Inferior parietal cortex (tissue), 1 donor: ENCODE measurements at regions not wholly inside any gene's neighbourhood (a gene's known extent, or its start where the extent isn't known, plus 50 kb on each side); places are given as distances from the start of the nearest gene placed in this dataset.

ENCODE experiments used
- DNase-seq: peaks from one replicate; pipeline ENCODE4 v3.0.0-alpha.2; 2016; ENCODE audit errors: extremely low spot score

DNA sequence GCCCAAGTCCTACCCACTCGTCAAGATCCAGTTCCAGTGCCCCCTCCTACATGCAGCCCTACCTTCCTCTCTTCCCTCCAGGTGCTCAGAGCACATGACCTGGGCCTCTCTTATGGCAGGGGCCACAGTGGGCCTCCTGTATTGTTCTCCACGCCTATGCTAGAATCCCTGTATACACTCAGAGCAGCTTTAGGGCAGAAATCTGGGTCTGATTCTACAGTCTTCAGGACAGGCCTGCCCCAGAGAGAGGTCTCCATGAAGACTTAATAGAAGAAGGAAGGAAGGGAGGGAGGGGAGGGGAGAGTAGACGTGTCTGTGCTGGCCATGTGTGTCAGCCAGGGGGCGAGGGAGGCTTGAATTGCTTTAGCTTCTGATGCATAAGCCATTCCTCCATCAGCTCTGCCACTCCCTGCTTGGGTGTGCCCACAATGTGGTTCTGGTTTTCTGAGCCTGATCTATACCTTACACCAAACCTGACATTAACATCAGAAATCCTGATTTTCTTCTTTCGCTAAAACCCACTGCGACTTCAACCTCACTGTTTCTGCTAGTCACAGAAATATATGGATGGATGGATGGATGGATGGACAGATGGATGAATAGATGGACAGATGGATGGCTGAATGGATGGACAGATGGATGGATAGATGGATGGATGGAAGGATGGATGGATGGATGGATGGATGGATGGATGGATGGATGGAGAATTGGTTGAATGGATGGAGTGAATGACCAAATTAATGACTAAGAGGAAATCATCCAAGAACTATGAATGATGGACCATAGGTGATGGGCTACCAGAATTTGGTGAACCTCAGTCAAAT, 56.6 kb upstream of the PRDM11 start:
- no peak for DNase-seq

DNA sequence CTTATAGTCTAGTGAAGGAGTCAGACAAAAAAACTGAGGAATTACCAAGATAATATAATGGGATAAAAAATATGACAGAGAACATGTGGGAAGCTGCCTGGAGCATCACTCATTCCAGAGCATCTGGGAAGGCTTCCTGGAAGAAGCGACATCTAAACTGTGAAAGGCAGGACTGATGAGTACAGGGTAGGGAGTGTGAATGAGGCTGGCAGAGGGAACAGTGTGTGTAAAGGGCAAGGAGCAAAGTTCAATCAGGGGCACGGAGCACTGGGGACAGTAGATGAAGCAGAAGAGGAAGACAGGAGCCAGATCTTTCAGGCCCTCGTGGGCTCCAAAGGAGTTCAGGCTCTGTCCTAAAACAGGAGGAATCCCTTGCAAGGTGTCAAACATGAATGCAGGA, 55.8 kb upstream of the PRDM11 start:
- DNase-seq: no peak

DNA sequence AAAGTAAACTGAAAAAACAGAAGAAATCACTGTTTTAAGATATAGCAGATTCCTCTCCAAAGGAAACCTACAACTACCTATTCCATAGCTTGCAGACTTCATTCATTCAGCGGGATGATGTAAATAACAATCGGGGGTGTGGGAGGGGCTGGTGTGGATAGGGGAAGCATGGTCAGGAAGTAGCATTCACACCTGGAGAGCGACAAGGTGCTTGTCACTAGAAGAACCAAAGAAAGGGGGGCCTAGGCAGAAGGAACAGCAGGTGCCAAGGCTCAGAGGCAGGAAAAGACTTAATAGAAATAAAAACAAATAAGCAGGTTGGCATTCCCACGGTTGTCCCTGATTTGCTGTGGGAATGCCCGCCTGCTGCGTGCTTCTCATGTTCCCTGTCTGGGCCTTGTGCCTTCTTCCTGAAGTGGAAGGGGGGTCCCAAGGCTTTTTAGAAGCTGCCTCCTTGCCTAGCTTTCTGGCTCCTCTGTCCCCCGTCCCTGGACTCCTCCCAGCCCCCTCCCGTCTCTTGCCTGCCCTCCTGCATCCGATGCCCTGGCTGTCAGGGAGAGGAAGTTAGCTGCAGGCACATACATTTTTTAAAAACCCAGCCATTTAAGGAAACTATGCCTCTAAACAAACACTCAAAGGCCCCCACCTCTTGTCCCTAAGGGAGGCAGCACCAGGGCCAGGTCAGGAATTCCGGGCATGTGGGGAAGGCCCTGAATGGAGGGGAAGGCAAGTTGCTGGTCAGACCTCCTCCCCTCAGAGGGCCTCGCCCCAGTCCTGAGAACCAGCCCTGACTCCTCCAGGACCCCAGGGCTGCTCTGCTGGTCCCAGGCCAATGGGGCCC, 54.7 kb upstream of the PRDM11 start:
- DNase-seq: no peak

- DNase-seq: no peak
Observed at GRCh38 chr11:45092404-45092785, 54.0 kb upstream of the PRDM11 start.

- no peak for DNase-seq
Observed at GRCh38 chr11:45092901-45093760, 53.3 kb upstream of the PRDM11 start.

GRCh38 chr11:45093761-45094455, 52.5 kb upstream of the PRDM11 start:
- no peak for DNase-seq

DNA sequence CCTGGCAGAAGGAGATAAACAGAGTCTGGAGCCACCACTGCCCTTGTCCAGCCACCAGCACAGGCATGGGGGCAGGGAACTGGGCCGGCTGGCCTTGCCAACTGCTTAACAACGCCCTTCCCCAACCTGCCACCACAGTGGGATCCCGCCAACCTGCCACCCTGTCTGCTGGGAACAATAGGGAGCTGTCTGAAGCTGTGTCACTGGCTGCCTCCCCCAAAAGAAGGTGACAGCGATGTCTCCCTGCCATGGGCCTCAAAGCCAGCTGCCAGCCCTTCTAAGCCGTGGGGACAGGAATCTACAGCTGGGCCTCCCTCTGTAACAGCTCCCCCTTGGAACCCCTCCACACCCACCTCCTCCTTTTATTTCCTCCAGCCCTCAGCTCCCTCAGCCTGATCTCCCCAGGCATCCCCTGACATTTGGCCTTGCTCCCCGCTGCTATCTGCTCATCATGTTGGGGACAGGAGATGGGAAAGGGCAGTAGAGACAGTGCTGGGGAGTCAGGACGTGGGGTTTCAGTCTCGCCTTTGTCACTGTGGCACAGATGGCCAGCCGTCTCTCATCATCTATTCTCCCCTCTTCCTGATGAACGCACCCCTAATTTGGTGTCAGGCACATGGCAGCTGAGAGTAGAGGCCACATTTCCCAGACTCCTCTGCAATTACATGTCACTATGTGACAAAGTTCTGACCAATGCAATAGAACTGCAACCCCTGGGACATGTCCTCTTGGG, 51.3 kb upstream of the PRDM11 start:
- DNase-seq: no peak

DNA sequence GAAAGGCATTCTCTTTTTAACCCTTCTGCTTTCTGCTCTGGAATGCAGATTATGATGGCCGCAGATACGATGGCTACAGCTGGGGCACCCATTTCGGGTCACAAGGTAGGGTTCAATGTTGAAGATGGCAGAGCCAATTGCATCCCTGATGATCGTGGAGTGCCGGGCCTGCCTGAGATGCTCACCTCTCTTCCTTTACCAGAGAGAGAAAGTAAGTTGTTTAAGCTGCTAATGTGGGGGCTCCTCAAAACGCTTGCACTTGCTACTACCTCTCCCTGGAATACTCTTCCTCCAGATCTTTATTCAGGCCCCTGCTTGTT, 50.8 kb upstream of the PRDM11 start:
- DNase-seq: no peak

DNA sequence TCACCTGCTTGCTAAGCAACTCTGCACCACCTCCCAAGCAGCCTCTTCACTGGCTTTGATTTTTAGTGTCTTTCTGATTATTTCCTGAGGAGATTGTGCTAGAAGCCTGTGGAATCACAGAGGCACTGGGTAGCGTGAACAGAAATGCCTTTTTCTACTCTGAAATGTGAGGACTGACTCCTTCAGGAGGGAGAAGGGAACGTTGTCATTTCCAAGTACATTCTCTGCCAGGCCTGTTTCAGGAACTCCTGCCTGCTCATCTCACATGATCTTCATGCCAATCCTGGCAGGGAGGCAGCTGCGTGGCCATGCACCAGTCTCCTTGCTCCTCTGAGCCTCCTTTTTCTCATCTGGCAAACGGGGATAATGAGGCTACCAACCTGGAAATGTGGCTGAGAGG, 49.8 kb upstream of the PRDM11 start:
- no peak for DNase-seq
